Stimulated activated CD8-positive, alpha-beta memory T cell treated with anti-CD3 and anti-CD28 coated beads, Interleukin-2, amount 100 ng/mL, for 48 hours (primary cell): ENCODE measurements at regions not wholly inside any gene's neighbourhood (a gene's known extent, or its start where the extent isn't known, plus 50 kb on each side); places are given as distances from the start of the nearest gene placed in this dataset.
"Not testable (repeated sequence)": the region's sequence is repeated elsewhere in the genome, so short reads cannot be mapped to it uniquely, and the experiment has no call there.

Source experiments
- DNase-seq, 2 donors: peaks; one replicate each; pipeline ENCODE4 v3.0.0-alpha.2; 2020; ENCODE audit warnings: low read depth in 2 of 2

- no peak for DNase-seq
Observed at GRCh38 chr2:58633613-58634365, 392.7 kb upstream of the FANCL start.

- no peak for DNase-seq
Observed at GRCh38 chr2:58631986-58632385, 390.9 kb upstream of the FANCL start.

GRCh38 chr2:58629545-58630119 lies 388.5 kb upstream of the FANCL start:
- DNase-seq = no peak

GRCh38 chr2:58620896-58621295 lies 379.8 kb upstream of the FANCL start:
- DNase-seq = no peak

- DNase-seq = no peak
Observed at GRCh38 chr2:58620093-58620492, 379.0 kb upstream of the FANCL start.

- DNase-seq = no peak
Observed at GRCh38 chr2:58616961-58617360, 375.8 kb upstream of the FANCL start.

GRCh38 chr2:58614219-58614618 lies 373.1 kb upstream of the FANCL start:
- DNase-seq = no peak

- DNase-seq = no peak
Observed at GRCh38 chr2:58612973-58613372, 371.8 kb upstream of the FANCL start.

- no peak for DNase-seq
Observed at GRCh38 chr2:58609326-58609725, 368.2 kb upstream of the FANCL start.

- DNase-seq = no peak
Observed at GRCh38 chr2:58608146-58608545, 367.0 kb upstream of the FANCL start.

- no peak for DNase-seq
Observed at GRCh38 chr2:58607448-58607847, 366.3 kb upstream of the FANCL start.

GRCh38 chr2:58606799-58607198 lies 365.7 kb upstream of the FANCL start:
- DNase-seq = no peak

- no peak for DNase-seq
Observed at GRCh38 chr2:58604096-58604495, 363.0 kb upstream of the FANCL start.

- DNase-seq = no peak
Observed at GRCh38 chr2:58601017-58601416, 359.9 kb upstream of the FANCL start.

- DNase-seq = no peak
Observed at GRCh38 chr2:58598171-58598570, 357.0 kb upstream of the FANCL start.

GRCh38 chr2:58595714-58596113 lies 354.6 kb upstream of the FANCL start:
- no peak for DNase-seq

GRCh38 chr2:58594762-58595161 lies 353.6 kb upstream of the FANCL start:
- no peak for DNase-seq

- no peak for DNase-seq
Observed at GRCh38 chr2:58594175-58594574, 353.1 kb upstream of the FANCL start.

- not testable (repeated sequence) for DNase-seq
Observed at GRCh38 chr2:58586178-58586577, 345.1 kb upstream of the FANCL start.

- no peak for DNase-seq
Observed at GRCh38 chr2:58585233-58585632, 344.1 kb upstream of the FANCL start.

GRCh38 chr2:58584606-58585118 lies 343.5 kb upstream of the FANCL start:
- DNase-seq = no peak

GRCh38 chr2:58578276-58578675 lies 337.2 kb upstream of the FANCL start:
- DNase-seq = no peak

GRCh38 chr2:58574873-58575272 lies 333.7 kb upstream of the FANCL start:
- DNase-seq = no peak
